ENCODE measurements at regions not wholly inside any gene's neighbourhood (a gene's known extent, or its start where the extent isn't known, plus 50 kb on each side); places are given as distances from the start of the nearest gene placed in this dataset.

- TF ChIP-seq, protein P1, sequence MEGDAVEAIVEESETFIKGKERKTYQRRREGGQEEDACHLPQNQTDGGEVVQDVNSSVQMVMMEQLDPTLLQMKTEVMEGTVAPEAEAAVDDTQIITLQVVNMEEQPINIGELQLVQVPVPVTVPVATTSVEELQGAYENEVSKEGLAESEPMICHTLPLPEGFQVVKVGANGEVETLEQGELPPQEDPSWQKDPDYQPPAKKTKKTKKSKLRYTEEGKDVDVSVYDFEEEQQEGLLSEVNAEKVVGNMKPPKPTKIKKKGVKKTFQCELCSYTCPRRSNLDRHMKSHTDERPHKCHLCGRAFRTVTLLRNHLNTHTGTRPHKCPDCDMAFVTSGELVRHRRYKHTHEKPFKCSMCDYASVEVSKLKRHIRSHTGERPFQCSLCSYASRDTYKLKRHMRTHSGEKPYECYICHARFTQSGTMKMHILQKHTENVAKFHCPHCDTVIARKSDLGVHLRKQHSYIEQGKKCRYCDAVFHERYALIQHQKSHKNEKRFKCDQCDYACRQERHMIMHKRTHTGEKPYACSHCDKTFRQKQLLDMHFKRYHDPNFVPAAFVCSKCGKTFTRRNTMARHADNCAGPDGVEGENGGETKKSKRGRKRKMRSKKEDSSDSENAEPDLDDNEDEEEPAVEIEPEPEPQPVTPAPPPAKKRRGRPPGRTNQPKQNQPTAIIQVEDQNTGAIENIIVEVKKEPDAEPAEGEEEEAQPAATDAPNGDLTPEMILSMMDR (IDR thresholded peaks at IDR 0.05) = no peak
- TF ChIP-seq POLR2A (IDR thresholded peaks at IDR 0.05) = no peak
These were observed 178.7 kb upstream of the TAB2 start for GRCh38 chr6:149138699-149139294.
